ENCODE measurements at regions not wholly inside any gene's neighbourhood (a gene's known extent, or its start where the extent isn't known, plus 50 kb on each side); places are given as distances from the start of the nearest gene placed in this dataset.

- ATAC-seq (ENCODE audit: insufficient read depth, low FRiP score), result no peak
- no peak for DNase-seq
- WGBS, 2 donors, result 68 to 83% methylated on average over 9 of the region's 9 CpGs
These were observed 153.2 kb upstream of the SOX1 start for GRCh38 chr13:111913761-111914140.

GRCh38 chr13:111914241-111915103 lies 152.5 kb upstream of the SOX1 start:
- no peak overlapping the region for H3K27ac ChIP-seq (ENCODE audit: low read depth in 1 of 2, low read length in 1 of 2)
- H3K4me3 ChIP-seq, result no peak overlapping the region
- peaks cover 0 to 4% (median 0%) of the 10 kb centered on the region in 4 donors for H3K9me3 ChIP-seq (ENCODE audit: control insufficient read depth in 4 of 4, insufficient read depth in 3 of 4, low read length in 3 of 4)
- no peak for TF ChIP-seq CTCF (IDR thresholded peaks at IDR 0.05; ENCODE audit: control extremely low read depth, extremely low read depth)
- H3K36me3 ChIP-seq (ENCODE audit: control insufficient read depth in 4 of 4, insufficient read depth in 4 of 4, low read length in 4 of 4), result no peaks in the 10 kb centered on the region
- ATAC-seq (ENCODE audit: insufficient read depth, low FRiP score), result no peak
- H3K27me3 ChIP-seq (ENCODE audit: control insufficient read depth in 3 of 3, insufficient read depth in 3 of 3, low read length in 2 of 3), result peaks cover 0 to 16% (median 0%) of the 10 kb centered on the region in 3 donors
- WGBS, 2 donors, result 87 to 88% methylated on average over 13 of the region's 13 CpGs
- no peak for DNase-seq
- H3K9ac ChIP-seq (ENCODE audit: insufficient read depth in 1 of 2, low read length in 2 of 2), result no peak overlapping the region
- H3K4me1 ChIP-seq (ENCODE audit: control insufficient read depth in 5 of 5, insufficient read depth in 5 of 5, low read length in 5 of 5), result no peaks in the 10 kb centered on the region

More at GRCh38 chr13:111913761-111914140, 153.2 kb upstream of the SOX1 start:
- no peak for TF ChIP-seq CTCF (IDR thresholded peaks at IDR 0.05; ENCODE audit: control extremely low read depth, extremely low read depth)
- H3K27ac ChIP-seq (ENCODE audit: low read depth in 1 of 2, low read length in 1 of 2), result no peak overlapping the region
- no peaks in the 10 kb centered on the region for H3K4me1 ChIP-seq (ENCODE audit: control insufficient read depth in 5 of 5, insufficient read depth in 5 of 5, low read length in 5 of 5)
- H3K36me3 ChIP-seq (ENCODE audit: control insufficient read depth in 4 of 4, insufficient read depth in 4 of 4, low read length in 4 of 4), result no peaks in the 10 kb centered on the region
- no peak overlapping the region for H3K4me3 ChIP-seq
- peaks cover 0 to 4% (median 0%) of the 10 kb centered on the region in 4 donors for H3K9me3 ChIP-seq (ENCODE audit: control insufficient read depth in 4 of 4, insufficient read depth in 3 of 4, low read length in 3 of 4)
- peaks cover 0 to 16% (median 0%) of the 10 kb centered on the region in 3 donors for H3K27me3 ChIP-seq (ENCODE audit: control insufficient read depth in 3 of 3, insufficient read depth in 3 of 3, low read length in 2 of 3)
- no peak overlapping the region for H3K9ac ChIP-seq (ENCODE audit: insufficient read depth in 1 of 2, low read length in 2 of 2)

- ATAC-seq (ENCODE audit: insufficient read depth, low FRiP score) (no peak), DNase-seq (no peak)
- H3K9me3 ChIP-seq (ENCODE audit: control insufficient read depth in 4 of 4, insufficient read depth in 3 of 4, low read length in 3 of 4), result peaks cover 0 to 4% (median 0%) of the 10 kb centered on the region in 4 donors
- no peak for TF ChIP-seq CTCF (IDR thresholded peaks at IDR 0.05; ENCODE audit: control extremely low read depth, extremely low read depth)
- H3K27me3 ChIP-seq (ENCODE audit: control insufficient read depth in 3 of 3, insufficient read depth in 3 of 3, low read length in 2 of 3), result peaks cover 0 to 16% (median 0%) of the 10 kb centered on the region in 3 donors
- H3K36me3 ChIP-seq (ENCODE audit: control insufficient read depth in 4 of 4, insufficient read depth in 4 of 4, low read length in 4 of 4), result no peaks in the 10 kb centered on the region
- H3K27ac ChIP-seq (ENCODE audit: low read depth in 1 of 2, low read length in 1 of 2), result no peak overlapping the region
- no peaks in the 10 kb centered on the region for H3K4me1 ChIP-seq (ENCODE audit: control insufficient read depth in 5 of 5, insufficient read depth in 5 of 5, low read length in 5 of 5)
- no peak overlapping the region for H3K4me3 ChIP-seq
- H3K9ac ChIP-seq (ENCODE audit: insufficient read depth in 1 of 2, low read length in 2 of 2), result no peak overlapping the region
- WGBS, 2 donors, result 82 to 83% methylated on average over 12 of the region's 12 CpGs
These were observed 151.8 kb upstream of the SOX1 start for GRCh38 chr13:111915104-111915551.
